Karpas-422 (cell line): ENCODE measurements at regions not wholly inside any gene's neighbourhood (a gene's known extent, or its start where the extent isn't known, plus 50 kb on each side); places are given as distances from the start of the nearest gene placed in this dataset.
A peak's percentile ranks its signal among the peaks of the same experiment; 100 is the strongest.

Experiments used
- DNase-seq: peaks from one replicate; pipeline ENCODE4 v3.0.0-alpha.2; 2015
- H2AFZ ChIP-seq: fragments of 200-600 bp; sonication (generic); 2 replicates; pipeline ENCODE4 v1.6.1; 2014; ENCODE audit warnings: antibody characterized with exemption, low read length, mixed read lengths
- H3K27ac ChIP-seq: fragments of 200-600 bp; sonication (generic); 2 replicates; pipeline ENCODE4 v1.5.1; 2014; ENCODE audit warnings: mild to moderate bottlenecking, low read length, moderate library complexity
- H3K27me3 ChIP-seq: fragments of 200-600 bp; sonication (generic); 2 replicates; pipeline ENCODE4 v1.6.1; 2014; ENCODE audit warnings: low read length, mixed read lengths
- H3K36me3 ChIP-seq: fragments of 200-600 bp; sonication (generic); 2 replicates; pipeline ENCODE4 v1.6.1; 2014; ENCODE audit warnings: low read length, mixed read lengths; ENCODE audit not compliant: insufficient read depth
- H3K4me1 ChIP-seq: fragments of 200-600 bp; sonication (generic); 2 replicates; pipeline ENCODE4 v1.6.1; 2014; ENCODE audit warnings: mild to moderate bottlenecking, low read length, mixed read lengths
- H3K4me2 ChIP-seq: fragments of 200-600 bp; sonication (generic); 2 replicates; pipeline ENCODE4 v1.6.1; 2014; ENCODE audit warnings: low read length, low read depth, mild to moderate bottlenecking; ENCODE audit not compliant: poor library complexity, severe bottlenecking
- H3K4me3 ChIP-seq: fragments of 200-600 bp; sonication (generic); 2 replicates; pipeline ENCODE4 v1.5.1; 2014; ENCODE audit warnings: mild to moderate bottlenecking, antibody characterized with exemption, low read length, mixed read lengths
- H3K79me2 ChIP-seq: fragments of 200-600 bp; sonication (generic); 2 replicates; pipeline ENCODE4 v1.6.1; 2014; ENCODE audit warnings: mild to moderate bottlenecking, low read length, mixed read lengths
- H3K9ac ChIP-seq: fragments of 200-600 bp; sonication (generic); 2 replicates; pipeline ENCODE4 v1.6.0; 2014; ENCODE audit warnings: low read length
- H3K9me2 ChIP-seq: fragments of 200-600 bp; sonication (generic), shearing (Covaris generic); replicated peaks from 2 replicates; pipeline ENCODE4 v1.6.0; 2014; ENCODE audit warnings: mild to moderate bottlenecking, low read length, moderate library complexity; ENCODE audit not compliant: insufficient read depth
- H3K9me3 ChIP-seq: fragments of 300-700, 200-600 bp; sonication (generic); 2 replicates; pipeline ENCODE4 v1.6.1; 2014; ENCODE audit warnings: low read length, mixed read lengths
- H4K20me1 ChIP-seq: fragments of 200-600 bp; sonication (generic); 2 replicates; pipeline ENCODE4 v1.6.1; 2014; ENCODE audit warnings: mild to moderate bottlenecking, antibody characterized with exemption, low read length, low read depth; ENCODE audit not compliant: insufficient read depth

DNA sequence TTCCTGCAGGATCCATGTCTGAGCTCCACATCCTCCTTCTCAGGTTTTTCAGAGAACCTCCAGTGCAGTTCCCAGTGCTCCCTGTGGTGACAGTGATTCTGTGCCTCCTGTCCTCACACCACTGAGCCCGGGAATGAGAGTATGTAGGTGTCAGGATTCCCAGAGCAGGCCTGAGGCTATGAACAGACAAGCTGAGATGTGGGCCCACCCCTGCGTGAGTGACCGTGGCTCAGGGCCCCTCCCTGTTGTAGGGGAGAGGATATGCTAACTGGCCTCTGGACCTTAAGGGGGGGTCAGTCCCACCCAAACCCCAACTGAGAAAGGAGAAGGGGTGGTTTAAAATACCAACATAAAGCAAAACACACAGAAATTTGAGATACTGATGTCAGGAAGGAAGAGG is 104.8 kb upstream of the RAB12 start:
- H3K27me3 ChIP-seq: no peaks in the 10 kb centered on the region
- H2AFZ ChIP-seq: no peak overlapping the region
- no peak overlapping the region for H3K9ac ChIP-seq
- H3K27ac ChIP-seq: no peak overlapping the region
- H3K4me3 ChIP-seq: no peak overlapping the region
- H3K36me3 ChIP-seq: no peaks in the 10 kb centered on the region
- H3K79me2 ChIP-seq: no peaks in the 10 kb centered on the region
- H3K9me2 ChIP-seq: no peaks in the 10 kb centered on the region
- H3K4me1 ChIP-seq: no peaks in the 10 kb centered on the region
- H4K20me1 ChIP-seq: no peaks in the 10 kb centered on the region
- no peak overlapping the region for H3K4me2 ChIP-seq
- no peak for DNase-seq
- no peaks in the 10 kb centered on the region for H3K9me3 ChIP-seq

DNA sequence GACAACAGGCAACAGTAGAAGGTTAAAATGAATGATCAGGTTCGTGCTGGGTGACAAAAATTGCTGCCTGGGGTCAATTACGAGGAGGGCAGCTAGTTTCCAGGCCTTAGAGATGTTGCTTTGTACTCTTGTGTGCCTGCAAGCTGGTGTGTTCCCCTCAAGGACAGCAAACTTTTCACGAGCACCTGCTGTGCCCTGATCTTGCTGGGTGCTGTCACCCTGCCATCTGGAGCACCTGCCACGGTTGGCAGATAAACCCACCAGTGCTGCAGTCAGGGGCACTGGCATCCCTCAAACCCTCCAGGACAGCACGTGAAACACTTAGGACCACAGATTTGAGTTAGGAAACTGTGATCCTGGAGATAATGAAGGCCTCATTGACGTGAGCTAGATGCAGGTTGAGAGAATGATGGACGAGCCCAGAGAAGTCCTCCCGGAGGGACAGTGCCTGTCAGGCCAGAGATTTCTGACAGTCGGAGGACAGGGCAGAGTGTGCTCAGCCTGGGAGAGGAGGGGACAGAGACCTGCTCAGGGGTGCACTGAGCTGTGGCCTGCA is 104.3 kb upstream of the RAB12 start:
- no peaks in the 10 kb centered on the region for H3K27me3 ChIP-seq
- H2AFZ ChIP-seq: no peak overlapping the region
- H3K27ac ChIP-seq: no peak overlapping the region
- no peaks in the 10 kb centered on the region for H3K79me2 ChIP-seq
- no peaks in the 10 kb centered on the region for H3K4me1 ChIP-seq
- no peaks in the 10 kb centered on the region for H3K9me2 ChIP-seq
- no peak overlapping the region for H3K9ac ChIP-seq
- no peaks in the 10 kb centered on the region for H3K9me3 ChIP-seq
- no peak for DNase-seq
- no peak overlapping the region for H3K4me3 ChIP-seq
- H3K4me2 ChIP-seq: no peak overlapping the region
- H3K36me3 ChIP-seq: no peaks in the 10 kb centered on the region
- H4K20me1 ChIP-seq: no peaks in the 10 kb centered on the region

DNA sequence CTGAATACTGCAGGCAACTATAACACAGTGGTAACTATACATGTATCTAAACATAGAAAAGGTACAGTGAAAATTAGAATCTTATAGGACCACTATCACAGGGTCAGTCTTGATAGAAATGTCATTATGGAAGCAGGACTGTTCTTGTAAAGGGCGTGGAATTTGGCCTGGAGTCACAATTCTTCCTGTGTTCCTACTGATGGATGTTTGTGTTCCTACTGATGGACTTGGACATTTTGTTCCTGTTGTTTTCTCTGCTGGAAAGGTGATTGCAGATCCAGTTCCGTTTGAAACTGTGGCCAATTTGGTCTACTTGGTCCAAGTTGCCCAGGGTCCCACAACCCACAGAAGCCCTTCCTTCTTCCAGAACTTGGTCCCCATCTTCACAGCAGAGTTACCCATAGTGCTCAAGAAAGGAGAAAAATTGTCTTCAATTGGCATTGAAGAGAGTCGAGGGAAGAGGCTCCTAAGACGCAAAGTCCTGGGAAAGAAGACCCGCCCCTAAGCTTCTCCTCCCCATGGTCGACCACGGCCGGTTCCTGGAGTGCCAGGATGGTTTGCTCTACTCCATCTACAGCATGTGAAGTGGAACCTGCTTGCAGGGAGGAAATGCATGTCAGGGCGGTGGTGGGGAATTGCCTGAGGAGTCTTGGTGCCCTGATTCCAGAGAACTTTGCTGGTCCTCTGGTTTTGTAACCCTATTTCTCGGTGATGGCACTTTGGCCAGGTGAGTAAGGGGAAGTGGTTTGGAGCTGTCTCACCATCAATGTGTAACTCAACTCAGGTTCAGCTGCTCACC is 102.8 kb upstream of the RAB12 start:
- H3K9ac ChIP-seq: no peak overlapping the region
- H3K27me3 ChIP-seq: no peaks in the 10 kb centered on the region
- no peak overlapping the region for H2AFZ ChIP-seq
- DNase-seq: no peak
- no peaks in the 10 kb centered on the region for H4K20me1 ChIP-seq
- H3K27ac ChIP-seq: no peak overlapping the region
- H3K36me3 ChIP-seq: no peaks in the 10 kb centered on the region
- no peak overlapping the region for H3K4me3 ChIP-seq
- H3K4me1 ChIP-seq: no peaks in the 10 kb centered on the region
- no peaks in the 10 kb centered on the region for H3K79me2 ChIP-seq
- no peaks in the 10 kb centered on the region for H3K9me3 ChIP-seq
- H3K9me2 ChIP-seq: no peaks in the 10 kb centered on the region
- H3K4me2 ChIP-seq: no peak overlapping the region

DNA sequence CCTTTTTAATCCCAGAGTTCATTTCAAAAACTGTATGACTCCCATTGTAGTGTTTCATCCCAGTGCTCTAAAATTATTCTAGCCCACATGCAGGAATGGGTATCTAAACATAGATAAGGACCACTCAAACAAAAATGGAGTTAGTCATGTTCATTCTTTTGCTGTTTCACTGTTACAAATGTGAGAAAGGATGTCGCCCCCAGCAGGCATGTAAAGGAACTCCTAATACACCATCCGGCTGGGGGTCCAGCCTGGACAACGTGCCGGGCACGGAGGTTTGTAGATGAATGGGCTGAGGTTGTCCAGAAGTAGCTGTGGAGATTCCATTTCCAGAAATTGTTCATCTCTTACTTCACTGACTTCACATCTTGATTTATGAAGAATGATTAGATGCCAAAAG is 101.9 kb upstream of the RAB12 start:
- H3K27ac ChIP-seq: no peak overlapping the region
- peak; percentile 57 for DNase-seq

DNA sequence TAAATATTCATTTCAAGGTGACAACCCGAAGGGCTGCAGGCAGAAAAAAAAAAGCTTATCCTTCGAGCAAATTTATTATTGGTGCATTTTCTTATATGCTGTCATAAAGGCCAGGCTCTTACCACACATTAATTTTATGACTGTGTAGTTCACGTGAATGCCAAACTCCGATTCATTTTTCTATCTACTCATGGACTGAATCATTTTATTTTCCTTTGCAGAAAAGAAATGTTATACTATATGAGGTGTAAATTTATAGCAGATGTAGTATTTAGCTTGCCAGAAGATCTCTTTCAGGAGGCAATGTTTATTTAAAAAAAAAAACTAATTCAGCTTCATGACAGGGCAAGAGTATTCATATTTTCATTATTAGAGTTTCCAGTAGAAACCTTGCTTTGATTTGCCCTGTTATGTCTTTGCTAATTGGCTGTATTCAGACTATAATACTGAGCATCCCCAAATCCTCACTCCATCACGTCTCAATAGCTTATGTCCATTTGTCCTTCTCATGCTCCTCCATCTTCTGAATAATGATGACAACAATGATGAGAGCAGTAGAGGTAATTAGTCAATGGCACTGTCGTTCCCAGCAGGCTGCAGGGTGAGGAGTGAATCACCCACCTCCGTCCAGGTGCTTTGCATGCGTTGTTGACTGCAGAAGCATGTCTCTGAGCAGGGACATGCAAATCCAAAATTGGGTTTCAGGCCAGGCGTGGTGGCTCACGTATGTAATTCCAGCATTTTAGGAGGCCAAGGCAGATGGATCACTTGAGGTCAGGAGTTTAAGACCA is 101.1 kb upstream of the RAB12 start:
- Histone ChIP-seq H3K27me3 (no peaks in the 10 kb centered on the region), H2AFZ (no peak overlapping the region), H3K9me2 (no peaks in the 10 kb centered on the region), H3K4me3 (no peak overlapping the region), H3K27ac (no peak overlapping the region), H3K9me3 (no peaks in the 10 kb centered on the region), H4K20me1 (no peaks in the 10 kb centered on the region), H3K4me1 (no peaks in the 10 kb centered on the region), H3K79me2 (no peaks in the 10 kb centered on the region), H3K36me3 (no peaks in the 10 kb centered on the region), H3K4me2 (no peak overlapping the region), H3K9ac (no peak overlapping the region)
- peak; percentile 40 for DNase-seq

More for the DNA sequence above, 101.9 kb upstream of the RAB12 start:
- H3K9me2 ChIP-seq: no peaks in the 10 kb centered on the region
- H3K79me2 ChIP-seq: no peaks in the 10 kb centered on the region
- no peaks in the 10 kb centered on the region for H3K36me3 ChIP-seq
- no peaks in the 10 kb centered on the region for H3K9me3 ChIP-seq
- no peaks in the 10 kb centered on the region for H3K4me1 ChIP-seq
- no peaks in the 10 kb centered on the region for H4K20me1 ChIP-seq
- no peak overlapping the region for H3K9ac ChIP-seq
- H3K4me2 ChIP-seq: no peak overlapping the region
- no peak overlapping the region for H3K4me3 ChIP-seq
- H3K27me3 ChIP-seq: no peaks in the 10 kb centered on the region
- H2AFZ ChIP-seq: no peak overlapping the region

DNA sequence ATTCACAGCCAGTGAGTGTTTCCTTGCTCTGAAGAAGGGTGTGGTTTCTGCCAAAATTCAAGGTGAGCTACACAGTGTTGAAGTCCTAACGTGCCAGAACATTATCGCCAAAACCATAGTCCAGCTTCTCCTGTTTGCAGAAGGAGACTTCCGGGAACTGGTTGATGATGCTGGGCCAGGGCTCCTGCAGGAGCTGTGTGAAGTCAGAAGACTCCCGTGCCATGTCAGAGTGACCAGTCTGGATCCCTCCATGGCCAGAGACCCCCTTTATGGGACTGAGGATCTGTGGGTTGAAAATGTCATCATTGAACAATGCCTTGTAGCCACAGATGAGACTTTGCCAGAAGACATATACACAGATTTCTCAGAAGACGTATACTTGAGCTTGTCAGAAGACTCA is 96.0 kb upstream of the RAB12 start:
- H2AFZ ChIP-seq: no peak overlapping the region
- H3K9me3 ChIP-seq: no peaks in the 10 kb centered on the region
- H3K27ac ChIP-seq: no peak overlapping the region
- no peaks in the 10 kb centered on the region for H3K4me1 ChIP-seq
- H3K4me2 ChIP-seq: no peak overlapping the region
- H3K9me2 ChIP-seq: no peaks in the 10 kb centered on the region
- no peaks in the 10 kb centered on the region for H3K79me2 ChIP-seq
- DNase-seq: no peak
- no peaks in the 10 kb centered on the region for H4K20me1 ChIP-seq
- no peak overlapping the region for H3K9ac ChIP-seq
- no peak overlapping the region for H3K4me3 ChIP-seq
- no peaks in the 10 kb centered on the region for H3K27me3 ChIP-seq
- no peaks in the 10 kb centered on the region for H3K36me3 ChIP-seq

DNA sequence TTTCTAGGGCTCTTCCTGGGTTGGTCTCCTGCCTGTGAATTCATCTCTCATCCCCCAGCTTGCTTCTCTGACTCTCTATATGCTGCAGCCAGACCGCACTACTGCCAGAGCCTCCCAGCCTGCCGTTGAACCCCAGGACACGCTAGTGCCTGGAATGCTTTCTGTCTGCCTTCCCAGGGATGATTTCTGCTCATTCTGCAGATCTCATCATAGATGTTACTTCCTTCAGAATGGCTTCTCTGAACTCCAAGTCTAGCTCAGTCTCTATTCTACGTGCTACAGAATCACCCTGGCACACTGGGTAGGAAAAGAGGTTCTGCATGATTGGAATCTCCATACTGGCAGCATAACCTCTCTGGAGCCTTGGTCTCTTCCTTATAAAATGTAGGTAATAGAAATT is 94.8 kb upstream of the RAB12 start:
- H3K36me3 ChIP-seq: no peaks in the 10 kb centered on the region
- no peaks in the 10 kb centered on the region for H3K79me2 ChIP-seq
- no peaks in the 10 kb centered on the region for H3K9me3 ChIP-seq
- no peaks in the 10 kb centered on the region for H3K9me2 ChIP-seq
- no peaks in the 10 kb centered on the region for H4K20me1 ChIP-seq
- H3K4me3 ChIP-seq: no peak overlapping the region
- H3K4me2 ChIP-seq: no peak overlapping the region
- H3K9ac ChIP-seq: no peak overlapping the region
- H2AFZ ChIP-seq: no peak overlapping the region
- no peak for DNase-seq
- no peaks in the 10 kb centered on the region for H3K4me1 ChIP-seq
- H3K27ac ChIP-seq: no peak overlapping the region
- H3K27me3 ChIP-seq: no peaks in the 10 kb centered on the region

DNA sequence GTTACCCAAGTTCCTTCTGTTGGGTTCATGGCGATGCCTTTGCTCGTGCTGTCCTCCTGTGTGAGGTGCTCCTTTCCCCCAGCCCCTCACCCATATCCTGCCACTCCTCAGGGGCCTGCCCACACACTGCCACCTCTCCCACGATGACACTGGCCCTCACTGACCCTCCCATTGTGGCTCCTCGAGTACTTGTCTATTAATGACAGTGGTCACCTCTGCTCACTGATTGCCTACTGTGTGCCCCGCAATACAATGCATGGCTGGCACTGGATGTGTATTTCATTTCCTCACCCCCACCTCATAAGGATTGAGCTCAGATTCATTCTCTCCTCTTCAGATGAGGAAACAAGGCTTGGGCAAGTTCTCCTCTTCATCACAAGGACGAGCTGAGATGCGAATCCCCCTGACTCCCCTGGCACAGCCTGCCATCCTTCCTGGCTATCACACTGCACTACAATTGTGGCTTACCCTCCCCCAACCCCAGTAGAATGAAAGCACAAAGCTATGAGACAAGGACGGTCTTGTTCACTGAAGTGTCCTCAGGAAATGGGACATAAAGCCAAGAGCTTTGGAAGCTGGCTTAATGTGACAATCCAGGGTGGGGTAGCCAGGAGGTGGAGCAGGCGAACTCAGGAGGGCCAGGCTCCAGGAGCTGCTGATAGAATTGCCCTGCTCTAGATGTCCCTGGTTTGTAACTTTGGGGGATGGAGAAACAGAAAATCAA is 93.9 kb upstream of the RAB12 start:
- Histone ChIP-seq H3K9me2 (no peaks in the 10 kb centered on the region), H3K4me1 (no peaks in the 10 kb centered on the region), H3K4me2 (no peak overlapping the region), H3K36me3 (no peaks in the 10 kb centered on the region), H3K4me3 (no peak overlapping the region), H3K27me3 (no peaks in the 10 kb centered on the region), H3K9ac (no peak overlapping the region), H4K20me1 (no peaks in the 10 kb centered on the region), H3K27ac (no peak overlapping the region), H2AFZ (no peak overlapping the region), H3K79me2 (no peaks in the 10 kb centered on the region), H3K9me3 (no peaks in the 10 kb centered on the region)
- no peak for DNase-seq
